HepG2 (cell line): ENCODE measurements at regions not wholly inside any gene's neighbourhood (a gene's known extent, or its start where the extent isn't known, plus 50 kb on each side); places are given as distances from the start of the nearest gene placed in this dataset.

ENCODE experiments used
- CTCF ChIP-seq: sonication (generic); formaldehyde crosslinking; IDR thresholded peaks from 2 replicates; pipeline ENCODE4 v1.5.0; 2020; ENCODE audit warnings: mild to moderate bottlenecking, missing genetic modification reagents, moderate library complexity
- EZH2 ChIP-seq: conservative IDR thresholded peaks from 2 replicates; pipeline ENCODE4 v1.6.1; 2012; ENCODE audit warnings: mild to moderate bottlenecking, low read depth, low read length, moderate library complexity
- PAF1 ChIP-seq: IDR thresholded peaks from 2 replicates; pipeline ENCODE4 v1.6.1; 2016; ENCODE audit warnings: missing genetic modification reagents, missing compliant biosample characterization
- SALL2 ChIP-seq: sonication (generic); formaldehyde crosslinking; IDR thresholded peaks from 2 replicates; pipeline ENCODE4 v1.8.1; 2023; ENCODE audit warnings: mild to moderate bottlenecking, missing genetic modification reagents, inconsistent platforms
- TCF12 ChIP-seq, 2 experiments: fragments of 450-650 bp in 1 of 2; sonication (generic) in 1 of 2; formaldehyde crosslinking in 1 of 2; IDR thresholded peaks; 2 replicates each; pipeline versions ENCODE4 v1.6.1 to v1.8.0; 2017 to 2022; ENCODE audit warnings: antibody characterized with exemption in 1 of 2, mild to moderate bottlenecking in 1 of 2, missing genetic modification reagents in 1 of 2, moderate library complexity in 1 of 2
- ZKSCAN1 ChIP-seq: fragments of 150-350 bp; IDR thresholded peaks from 2 replicates; pipeline ENCODE4 v1.6.1; 2014; ENCODE audit warnings: low read length
- ZNF263 ChIP-seq: sonication (generic); formaldehyde crosslinking; IDR thresholded peaks from 2 replicates; pipeline ENCODE4 v1.4.0; 2020; ENCODE audit warnings: missing genetic modification reagents
- ZNF512 ChIP-seq: sonication (generic); formaldehyde crosslinking; IDR thresholded peaks from 2 replicates; pipeline ENCODE4 v1.4.0; 2020; ENCODE audit warnings: mild to moderate bottlenecking, missing genetic modification reagents
- ZSCAN30 ChIP-seq: sonication (generic); formaldehyde crosslinking; IDR thresholded peaks from 2 replicates; pipeline ENCODE4 v1.5.0; 2020; ENCODE audit warnings: mild to moderate bottlenecking, missing genetic modification reagents
- TF ChIP-seq, protein P1 (sequence below), 2 experiments: IDR thresholded peaks; 2 replicates each; pipeline ENCODE4 v1.6.1; 2011 to 2012; ENCODE audit warnings: low read length in 2 of 2, borderline replicate concordance in 1 of 2, low read depth in 1 of 2, mild to moderate bottlenecking in 1 of 2, moderate library complexity in 1 of 2

- TF ChIP-seq PAF1 (CRISPR knock-in tag) (no peak), ZNF263 (CRISPR knock-in tag) (no peak), ZNF512 (CRISPR knock-in tag) (no peak), SALL2 (CRISPR knock-in tag) (no peak), ZKSCAN1 (no peak), TCF12 (IDR thresholded peaks at IDR 0.05) (no peak), TCF12 (CRISPR knock-in tag; IDR thresholded peaks at IDR 0.05) (no peak), CTCF (no peak), EZH2 (no peak), ZSCAN30 (CRISPR knock-in tag) (no peak)
- TF ChIP-seq, protein P1, sequence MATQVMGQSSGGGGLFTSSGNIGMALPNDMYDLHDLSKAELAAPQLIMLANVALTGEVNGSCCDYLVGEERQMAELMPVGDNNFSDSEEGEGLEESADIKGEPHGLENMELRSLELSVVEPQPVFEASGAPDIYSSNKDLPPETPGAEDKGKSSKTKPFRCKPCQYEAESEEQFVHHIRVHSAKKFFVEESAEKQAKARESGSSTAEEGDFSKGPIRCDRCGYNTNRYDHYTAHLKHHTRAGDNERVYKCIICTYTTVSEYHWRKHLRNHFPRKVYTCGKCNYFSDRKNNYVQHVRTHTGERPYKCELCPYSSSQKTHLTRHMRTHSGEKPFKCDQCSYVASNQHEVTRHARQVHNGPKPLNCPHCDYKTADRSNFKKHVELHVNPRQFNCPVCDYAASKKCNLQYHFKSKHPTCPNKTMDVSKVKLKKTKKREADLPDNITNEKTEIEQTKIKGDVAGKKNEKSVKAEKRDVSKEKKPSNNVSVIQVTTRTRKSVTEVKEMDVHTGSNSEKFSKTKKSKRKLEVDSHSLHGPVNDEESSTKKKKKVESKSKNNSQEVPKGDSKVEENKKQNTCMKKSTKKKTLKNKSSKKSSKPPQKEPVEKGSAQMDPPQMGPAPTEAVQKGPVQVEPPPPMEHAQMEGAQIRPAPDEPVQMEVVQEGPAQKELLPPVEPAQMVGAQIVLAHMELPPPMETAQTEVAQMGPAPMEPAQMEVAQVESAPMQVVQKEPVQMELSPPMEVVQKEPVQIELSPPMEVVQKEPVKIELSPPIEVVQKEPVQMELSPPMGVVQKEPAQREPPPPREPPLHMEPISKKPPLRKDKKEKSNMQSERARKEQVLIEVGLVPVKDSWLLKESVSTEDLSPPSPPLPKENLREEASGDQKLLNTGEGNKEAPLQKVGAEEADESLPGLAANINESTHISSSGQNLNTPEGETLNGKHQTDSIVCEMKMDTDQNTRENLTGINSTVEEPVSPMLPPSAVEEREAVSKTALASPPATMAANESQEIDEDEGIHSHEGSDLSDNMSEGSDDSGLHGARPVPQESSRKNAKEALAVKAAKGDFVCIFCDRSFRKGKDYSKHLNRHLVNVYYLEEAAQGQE (IDR thresholded peaks at IDR 0.05; ENCODE audit: borderline replicate concordance in 1 of 2, low read depth in 1 of 2, low read length in 2 of 2): no peak
Observed at GRCh38 chr3:79994397-79994796, 226.6 kb upstream of the ROBO1 start.
